GM20000 (cell line): ENCODE measurements at regions not wholly inside any gene's neighbourhood (a gene's known extent, or its start where the extent isn't known, plus 50 kb on each side); places are given as distances from the start of the nearest gene placed in this dataset.

Experiments
- DNase-seq: peaks from one replicate; pipeline ENCODE4 v3.0.0; 2012; ENCODE audit warnings: low spot score
- TF ChIP-seq, protein P1 (sequence below): IDR thresholded peaks from 2 replicates; pipeline ENCODE4 v1.5.1; 2012; ENCODE audit warnings: mild to moderate bottlenecking, control low read depth; ENCODE audit errors: extremely low read depth, missing control alignments

DNA sequence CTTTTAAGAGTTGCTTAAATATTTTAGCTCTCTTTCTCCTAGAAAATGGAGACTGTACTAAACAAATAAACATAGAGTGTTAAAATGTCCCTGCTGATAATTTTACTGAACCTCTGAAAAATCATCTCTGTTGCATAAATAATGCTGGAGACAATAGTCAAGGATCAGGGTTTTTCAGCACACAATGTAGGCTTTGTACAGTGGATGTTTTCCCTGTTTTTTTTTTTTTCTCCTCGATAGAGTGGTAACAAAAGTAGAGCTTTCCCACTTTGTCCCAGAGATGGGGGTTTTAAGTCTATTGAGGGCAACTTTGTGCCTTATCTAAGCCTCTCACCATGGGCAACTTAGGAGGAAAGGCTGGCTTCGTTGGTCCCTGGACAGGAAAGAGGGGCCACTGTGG lies 222.6 kb upstream of the HDDC2 start:
- no peak for DNase-seq
- TF ChIP-seq, protein P1, sequence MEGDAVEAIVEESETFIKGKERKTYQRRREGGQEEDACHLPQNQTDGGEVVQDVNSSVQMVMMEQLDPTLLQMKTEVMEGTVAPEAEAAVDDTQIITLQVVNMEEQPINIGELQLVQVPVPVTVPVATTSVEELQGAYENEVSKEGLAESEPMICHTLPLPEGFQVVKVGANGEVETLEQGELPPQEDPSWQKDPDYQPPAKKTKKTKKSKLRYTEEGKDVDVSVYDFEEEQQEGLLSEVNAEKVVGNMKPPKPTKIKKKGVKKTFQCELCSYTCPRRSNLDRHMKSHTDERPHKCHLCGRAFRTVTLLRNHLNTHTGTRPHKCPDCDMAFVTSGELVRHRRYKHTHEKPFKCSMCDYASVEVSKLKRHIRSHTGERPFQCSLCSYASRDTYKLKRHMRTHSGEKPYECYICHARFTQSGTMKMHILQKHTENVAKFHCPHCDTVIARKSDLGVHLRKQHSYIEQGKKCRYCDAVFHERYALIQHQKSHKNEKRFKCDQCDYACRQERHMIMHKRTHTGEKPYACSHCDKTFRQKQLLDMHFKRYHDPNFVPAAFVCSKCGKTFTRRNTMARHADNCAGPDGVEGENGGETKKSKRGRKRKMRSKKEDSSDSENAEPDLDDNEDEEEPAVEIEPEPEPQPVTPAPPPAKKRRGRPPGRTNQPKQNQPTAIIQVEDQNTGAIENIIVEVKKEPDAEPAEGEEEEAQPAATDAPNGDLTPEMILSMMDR: no peak

DNA sequence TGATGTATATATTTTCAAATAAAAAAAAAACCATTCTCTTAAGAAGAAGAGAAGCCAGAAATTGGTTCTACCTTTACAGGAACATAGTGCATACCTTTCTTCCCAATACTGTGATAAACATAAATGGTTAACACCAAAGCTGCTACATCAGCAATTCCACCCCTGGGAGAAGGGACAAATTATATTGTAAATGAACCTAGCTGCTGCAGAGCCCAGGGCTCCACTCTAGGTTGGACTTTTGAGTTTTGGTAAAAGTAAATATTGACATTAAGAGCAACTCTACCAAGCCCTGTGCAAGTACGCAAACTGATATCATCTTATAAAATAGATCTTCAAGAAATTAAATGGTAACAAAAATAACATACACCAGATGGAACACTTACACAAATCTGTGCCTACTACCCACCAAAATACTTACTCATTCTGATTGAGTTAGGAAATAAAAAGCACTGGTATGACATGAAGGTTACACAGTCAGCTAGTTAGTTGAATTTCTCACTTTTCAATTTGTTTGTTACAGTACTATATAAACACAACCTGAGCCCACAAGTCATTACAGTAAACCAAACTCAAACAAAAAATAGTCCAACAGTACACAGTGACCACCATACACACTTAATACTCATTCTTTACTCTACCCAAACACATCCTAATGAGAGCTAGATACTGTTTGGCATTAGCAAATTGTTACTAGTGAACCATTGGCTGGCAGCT lies 223.3 kb upstream of the HEY2 start:
- DNase-seq: no peak
- TF ChIP-seq, protein P1: no peak

DNA sequence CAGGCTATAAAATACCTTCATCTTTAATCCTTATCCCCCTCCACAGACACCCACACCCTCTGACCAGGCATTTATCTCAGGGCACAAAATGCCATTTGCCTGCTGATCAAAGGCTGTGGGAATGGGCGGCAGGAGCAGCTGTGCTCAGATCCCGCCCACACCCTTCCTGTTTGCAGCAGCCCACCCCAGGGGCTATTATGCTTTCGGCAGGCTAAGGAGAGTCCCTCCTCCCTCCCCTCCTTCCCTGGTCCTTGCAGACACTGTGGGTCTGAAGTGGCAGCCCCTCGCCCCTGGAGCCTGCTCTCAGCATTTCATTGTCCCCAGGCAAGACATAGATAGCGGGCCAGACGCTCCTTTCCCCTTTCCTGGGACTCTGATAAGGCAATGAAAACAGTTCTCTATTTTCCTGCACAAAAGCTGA lies 220.8 kb upstream of the HEY2 start:
- DNase-seq: no peak
- TF ChIP-seq, protein P1: no peak

DNA sequence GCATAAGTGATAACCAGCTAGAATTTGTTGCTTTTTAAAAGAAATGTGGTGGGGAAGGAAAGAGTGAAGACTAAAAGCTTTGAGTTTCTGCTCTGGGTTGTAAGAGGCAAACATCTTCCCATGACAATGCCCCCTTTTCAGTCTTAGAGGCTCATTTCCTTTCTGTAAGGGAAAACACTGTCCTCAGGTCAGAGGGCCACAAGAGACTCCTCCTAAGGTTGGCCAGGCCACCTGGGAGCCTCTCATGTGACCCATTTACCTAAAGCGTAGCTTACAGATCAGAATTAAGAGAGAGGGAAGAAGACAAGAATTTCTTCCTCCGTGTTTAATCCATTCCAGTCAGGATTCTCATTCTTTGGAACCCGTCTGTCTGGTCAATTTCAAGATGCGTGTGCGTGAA lies 220.4 kb upstream of the HEY2 start:
- TF ChIP-seq, protein P1: no peak
- no peak for DNase-seq

DNA sequence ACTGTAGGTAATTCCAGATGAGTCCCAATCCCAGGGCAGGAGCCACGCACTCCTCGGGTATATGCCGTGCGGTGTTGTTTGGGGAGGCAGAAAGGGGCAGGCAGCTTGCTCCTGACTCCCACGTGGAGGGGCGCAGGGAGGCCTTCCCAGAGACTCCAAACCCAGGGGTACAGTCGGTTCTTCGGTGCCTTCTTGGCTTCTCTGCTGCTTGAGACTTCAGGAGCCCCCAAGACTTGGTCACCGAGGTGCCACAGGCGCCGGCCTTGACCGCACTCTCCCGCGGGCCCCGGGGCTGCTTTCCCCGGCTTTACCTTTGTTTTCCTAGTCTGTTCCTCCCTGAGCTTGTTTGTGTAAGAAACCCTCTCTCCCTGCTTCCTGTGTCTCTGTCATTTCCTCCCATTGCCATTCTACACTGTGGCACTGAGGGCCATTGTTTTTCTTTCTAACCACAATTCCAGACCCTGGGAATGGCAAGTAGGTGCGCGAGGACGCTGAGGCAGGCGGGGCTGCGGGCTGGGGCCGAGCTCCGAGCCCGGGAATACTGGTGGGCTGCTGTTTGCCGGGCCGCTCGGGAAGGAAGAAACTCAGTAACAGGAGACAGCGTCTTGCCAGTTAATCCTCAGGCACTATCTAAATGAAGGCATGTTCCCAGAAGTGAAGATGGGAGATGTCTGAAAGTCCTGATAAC lies 215.6 kb upstream of the HEY2 start:
- TF ChIP-seq, protein P1: no peak
- no peak for DNase-seq

DNA sequence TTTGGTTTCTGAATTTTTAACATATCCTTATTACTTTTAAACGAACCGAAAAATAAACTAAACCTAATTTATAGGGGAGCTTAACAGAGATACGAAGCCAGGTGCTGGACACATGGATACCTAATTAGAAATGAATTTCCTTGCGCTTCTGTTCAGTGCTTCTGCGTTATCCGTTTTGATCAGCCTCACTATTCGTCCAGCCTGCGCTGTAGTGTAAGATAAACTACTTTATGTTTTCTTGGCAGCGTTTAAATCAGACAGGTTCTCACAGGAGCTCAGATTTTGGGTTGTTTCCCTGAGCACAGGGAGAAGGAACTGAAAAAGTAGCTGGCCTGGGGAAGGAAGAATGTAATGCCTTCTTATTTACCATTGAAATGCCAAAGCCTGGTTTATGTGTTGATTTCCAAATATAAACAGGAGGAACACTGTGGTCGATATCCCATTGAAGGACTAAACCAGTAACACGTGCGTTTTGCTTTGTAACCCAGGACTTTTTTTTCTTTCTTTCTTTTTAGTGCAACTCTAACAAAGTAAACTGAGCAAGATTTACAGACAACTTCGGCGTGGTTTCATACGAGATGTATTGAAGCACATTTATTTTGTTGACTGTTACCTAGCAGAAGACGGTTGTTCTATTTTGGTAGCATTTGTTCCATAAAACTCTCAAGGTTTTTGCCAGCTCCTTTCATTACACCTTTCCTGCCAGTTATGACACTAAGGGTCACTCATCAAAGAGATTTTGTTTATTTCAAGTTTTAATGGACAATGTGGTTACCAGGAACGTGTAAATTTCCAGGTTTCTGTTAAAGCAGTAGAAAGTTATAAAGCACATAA lies 214.8 kb upstream of the HEY2 start:
- TF ChIP-seq, protein P1: no peak
- no peak for DNase-seq

DNA sequence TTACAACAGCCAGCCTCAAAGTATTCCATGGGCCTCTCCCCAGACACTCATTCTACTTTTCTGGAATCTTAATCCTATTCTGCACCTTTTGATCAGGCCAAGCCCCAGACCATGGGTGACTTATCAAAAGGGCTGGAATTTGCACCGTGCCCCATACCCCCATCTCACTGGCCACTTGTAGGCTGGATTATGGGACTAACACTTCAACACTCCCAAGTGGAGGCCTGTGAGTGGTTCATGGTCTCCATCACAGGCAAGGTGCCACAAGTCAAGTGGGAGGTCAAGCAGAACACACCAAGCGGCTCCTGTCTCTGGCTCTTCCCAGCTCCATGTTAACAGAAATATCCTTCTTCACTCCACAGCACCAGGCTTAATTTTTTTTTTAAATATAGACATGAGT lies 212.3 kb upstream of the HEY2 start:
- no peak for DNase-seq

More for the DNA sequence above, 212.3 kb upstream of the HEY2 start:
- TF ChIP-seq, protein P1: no peak
